GM19351 (cell line): ENCODE measurements at regions not wholly inside any gene's neighbourhood (a gene's known extent, or its start where the extent isn't known, plus 50 kb on each side); places are given as distances from the start of the nearest gene placed in this dataset.

ENCODE experiments used
- ATAC-seq: cut with Tn5 transposase; IDR thresholded peaks from one replicate; pipeline ENCODE4 v1.9.1; 2021; ENCODE audit warnings: mild to moderate bottlenecking, moderate library complexity; ENCODE audit not compliant: unreplicated experiment

- ATAC-seq, result no peak
These were observed 1314.1 kb upstream of the C9orf72 start for GRCh38 chr9:28887188-28887884.

DNA sequence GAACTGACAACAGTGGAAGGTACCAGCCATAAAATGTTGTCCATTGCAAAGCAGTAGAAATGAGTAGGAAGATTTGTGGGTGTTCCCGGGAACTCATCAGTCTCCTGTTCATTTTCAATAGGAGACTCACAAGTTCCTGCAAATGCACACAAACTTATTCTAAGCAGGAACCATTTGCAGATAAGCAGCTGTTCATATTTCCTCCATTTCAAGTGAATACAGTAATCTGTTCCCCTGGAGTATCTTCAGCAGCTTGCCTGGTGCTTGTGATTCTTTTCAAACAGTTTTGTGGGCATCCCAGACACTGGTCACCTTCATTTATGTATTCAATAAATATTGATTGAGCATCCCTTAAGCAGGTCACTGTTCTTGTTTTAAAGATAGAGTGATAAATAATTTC, 1315.5 kb upstream of the C9orf72 start:
- ATAC-seq, result no peak

GRCh38 chr9:28892538-28892937, 1319.3 kb upstream of the C9orf72 start:
- no peak for ATAC-seq

- ATAC-seq, result no peak
These were observed 1326.0 kb upstream of the C9orf72 start for GRCh38 chr9:28899267-28899666.

GRCh38 chr9:28899926-28900325, 1326.6 kb upstream of the C9orf72 start:
- no peak for ATAC-seq

GRCh38 chr9:28900406-28900805, 1327.1 kb upstream of the C9orf72 start:
- ATAC-seq, result no peak

- ATAC-seq, result no peak
These were observed 1336.2 kb upstream of the C9orf72 start for GRCh38 chr9:28909526-28909925.

DNA sequence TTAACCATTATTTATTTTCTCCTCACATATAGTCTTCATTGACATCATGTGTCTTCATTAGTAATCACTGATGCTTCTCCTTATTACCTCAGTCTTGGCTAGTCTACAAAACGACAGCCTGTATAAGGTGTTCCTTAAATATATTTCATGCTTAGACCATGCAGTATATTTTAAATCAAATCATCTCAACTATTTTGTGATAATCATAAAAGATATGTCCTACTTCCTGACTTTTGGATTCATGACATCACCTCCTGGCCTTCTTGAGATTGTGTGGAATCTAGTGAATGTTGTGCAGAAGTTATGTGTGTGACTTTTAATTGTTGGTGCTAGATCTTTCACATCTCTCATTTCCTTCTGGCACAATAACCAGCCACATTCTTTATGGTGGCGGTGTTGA, 1339.3 kb upstream of the C9orf72 start:
- ATAC-seq, result no peak

- ATAC-seq, result no peak
These were observed 1342.1 kb upstream of the C9orf72 start for GRCh38 chr9:28915202-28915930.

DNA sequence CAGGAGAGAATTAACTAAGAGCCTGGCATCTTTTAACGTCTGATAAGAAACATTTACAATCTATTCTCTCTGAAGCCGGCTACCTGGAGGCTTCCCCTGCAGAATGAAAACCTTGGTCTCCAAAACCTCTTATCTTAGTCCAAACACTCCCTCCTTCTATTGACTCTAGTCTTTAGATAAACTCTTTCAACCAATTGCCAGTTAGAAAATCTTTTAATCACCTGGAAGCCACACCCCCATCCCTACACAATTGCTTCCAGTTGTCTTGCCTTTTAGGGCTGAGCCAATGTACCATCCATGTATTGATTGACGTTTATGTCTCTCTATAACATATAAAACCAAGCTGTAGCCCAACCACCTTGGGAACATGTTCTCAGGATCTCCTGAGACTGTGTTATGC, 1343.1 kb upstream of the C9orf72 start:
- ATAC-seq, result no peak

DNA sequence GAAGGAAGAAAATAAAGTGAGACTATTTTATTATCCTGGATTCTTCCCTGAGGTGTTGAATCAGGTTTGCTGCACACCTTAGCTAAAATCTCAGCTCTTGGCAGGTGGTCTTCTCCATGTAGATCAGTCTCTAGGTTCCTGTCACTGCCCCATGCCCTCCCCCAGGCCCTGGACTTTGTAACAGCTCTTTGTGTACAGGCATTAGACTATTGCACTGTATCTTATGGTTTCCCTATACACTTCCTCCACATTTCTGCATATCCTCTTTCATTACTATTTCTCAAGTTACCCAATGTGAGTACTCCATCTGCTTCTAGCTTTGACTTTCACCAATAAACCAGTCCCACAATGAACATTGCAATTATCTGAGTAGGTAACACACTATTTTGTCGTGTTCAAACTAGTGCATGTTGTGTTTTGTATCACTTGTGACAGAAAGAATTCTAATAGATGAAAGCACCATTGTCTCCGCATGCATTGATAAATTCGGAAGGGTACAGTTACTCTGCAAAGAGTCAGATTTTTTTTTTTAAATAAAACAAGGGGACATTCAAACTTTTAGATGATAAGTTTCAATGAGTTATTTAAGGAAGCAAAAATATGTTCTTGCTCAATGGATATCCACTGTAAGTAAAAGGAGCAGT, 1348.7 kb upstream of the C9orf72 start:
- ATAC-seq, result no peak

GRCh38 chr9:28922891-28923290, 1349.6 kb upstream of the C9orf72 start:
- no peak for ATAC-seq

- ATAC-seq, result no peak
These were observed 1350.1 kb upstream of the C9orf72 start for GRCh38 chr9:28923351-28923750.

GRCh38 chr9:28925157-28925556, 1351.9 kb upstream of the C9orf72 start:
- no peak for ATAC-seq

DNA sequence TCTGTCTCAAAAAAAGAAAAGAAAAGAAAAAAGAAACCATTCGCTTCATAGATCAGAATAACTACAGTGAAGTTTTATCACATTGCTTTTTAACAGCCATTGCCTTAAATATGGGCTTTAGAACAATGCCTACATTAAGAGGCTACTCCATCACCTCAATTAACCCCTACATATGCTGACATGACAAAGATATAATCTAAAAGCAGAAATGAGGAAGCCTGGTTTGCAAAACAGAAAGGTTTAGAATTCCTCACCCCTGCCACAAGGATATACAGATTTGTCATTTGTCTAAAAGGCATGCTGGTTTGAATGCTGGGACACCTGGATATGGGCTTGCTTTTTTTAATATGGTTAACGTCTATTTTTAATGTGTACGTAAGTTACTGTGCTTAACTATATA, 1353.0 kb upstream of the C9orf72 start:
- ATAC-seq, result no peak

DNA sequence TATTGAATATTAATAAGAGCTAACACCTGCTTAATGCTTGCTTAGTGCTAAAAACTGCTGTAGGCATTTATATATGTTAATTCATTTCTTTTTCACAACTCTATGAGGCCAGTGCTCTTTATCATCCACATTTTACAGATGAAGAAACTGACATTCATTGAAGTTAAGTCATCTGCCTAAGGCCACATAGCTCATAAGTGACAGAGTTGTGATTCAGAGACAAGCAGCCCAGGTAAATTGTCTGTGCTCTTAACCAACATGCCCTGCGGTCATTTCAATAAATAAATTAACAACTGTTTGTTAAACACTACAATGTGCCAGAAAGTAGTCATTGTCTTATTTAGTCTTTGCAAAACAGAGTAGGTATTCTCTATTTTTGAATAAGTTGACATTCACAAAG, 1354.4 kb upstream of the C9orf72 start:
- no peak for ATAC-seq

DNA sequence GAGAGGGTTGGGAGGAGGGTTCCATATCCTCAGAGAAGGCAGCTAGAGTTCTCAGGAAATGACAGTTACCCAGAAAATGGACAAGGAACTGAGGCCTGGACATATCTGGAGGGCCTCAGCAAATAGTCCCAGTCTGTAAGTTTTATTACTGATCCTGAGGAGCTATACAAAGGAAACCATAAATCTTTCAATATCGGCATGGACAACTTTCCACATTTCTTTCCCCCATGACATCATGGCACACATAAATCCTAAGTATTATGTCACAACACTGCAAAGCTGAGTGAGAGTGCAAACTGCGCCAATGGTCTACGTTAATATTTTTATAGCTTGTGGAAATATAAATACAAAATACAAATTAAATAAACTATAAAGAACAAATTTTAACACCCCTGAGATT, 1356.2 kb upstream of the C9orf72 start:
- ATAC-seq, result no peak

DNA sequence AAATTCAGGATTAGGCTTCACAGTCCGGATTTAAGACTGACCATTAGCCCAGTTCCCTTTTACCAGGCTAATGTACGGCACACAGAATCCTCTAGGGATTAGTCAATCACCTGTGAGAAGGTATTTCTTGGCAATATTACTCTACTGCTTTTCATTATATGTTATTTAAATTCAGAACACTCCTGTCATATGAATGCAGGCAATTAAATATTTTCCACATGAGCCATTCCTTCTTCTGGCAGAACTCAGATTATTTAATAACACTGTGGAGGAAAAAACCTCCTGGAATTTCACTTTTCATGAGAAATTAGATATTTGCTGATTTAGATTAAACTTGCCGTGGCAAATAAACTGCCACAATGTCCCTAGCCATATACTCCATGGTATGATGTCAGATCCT, 1357.5 kb upstream of the C9orf72 start:
- no peak for ATAC-seq

DNA sequence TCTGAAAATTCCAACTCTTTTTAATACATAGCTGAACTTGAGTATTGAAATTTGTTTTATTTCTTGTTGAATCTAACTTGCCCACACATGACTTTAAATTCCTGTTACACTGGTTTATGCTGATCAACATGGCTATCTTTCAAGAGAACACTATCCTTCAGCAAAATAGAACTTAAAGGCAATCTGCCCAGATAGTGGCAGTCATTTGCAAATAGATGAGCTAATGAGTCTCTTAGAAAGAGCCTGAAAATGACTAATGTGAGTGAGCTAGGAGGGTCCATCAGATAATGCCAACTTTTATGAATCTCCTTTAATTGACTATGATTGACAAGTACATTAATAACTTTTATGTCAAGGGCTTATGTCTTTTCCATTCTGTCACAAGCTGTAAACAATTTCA, 1360.8 kb upstream of the C9orf72 start:
- ATAC-seq, result no peak

DNA sequence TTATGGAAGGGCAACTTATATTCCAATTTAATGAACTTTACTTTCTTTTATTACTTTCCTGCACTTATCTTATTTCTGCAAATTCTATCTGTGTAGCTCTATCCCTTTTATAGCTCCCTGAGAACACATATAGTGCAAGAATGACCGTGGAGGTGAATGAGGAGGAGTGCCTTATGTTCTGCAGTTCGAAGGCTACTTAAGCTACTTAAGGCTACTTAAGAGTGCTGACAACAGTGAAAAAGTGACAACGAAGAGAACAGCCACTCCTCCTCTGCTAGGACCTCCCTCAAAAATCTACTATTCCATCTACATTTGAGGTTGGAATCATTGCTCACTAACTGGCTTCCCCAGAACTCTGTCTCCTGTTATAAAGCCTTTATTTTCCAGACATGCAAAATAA, 1365.7 kb upstream of the C9orf72 start:
- no peak for ATAC-seq

- ATAC-seq, result no peak
These were observed 1368.6 kb upstream of the C9orf72 start for GRCh38 chr9:28941856-28942255.

DNA sequence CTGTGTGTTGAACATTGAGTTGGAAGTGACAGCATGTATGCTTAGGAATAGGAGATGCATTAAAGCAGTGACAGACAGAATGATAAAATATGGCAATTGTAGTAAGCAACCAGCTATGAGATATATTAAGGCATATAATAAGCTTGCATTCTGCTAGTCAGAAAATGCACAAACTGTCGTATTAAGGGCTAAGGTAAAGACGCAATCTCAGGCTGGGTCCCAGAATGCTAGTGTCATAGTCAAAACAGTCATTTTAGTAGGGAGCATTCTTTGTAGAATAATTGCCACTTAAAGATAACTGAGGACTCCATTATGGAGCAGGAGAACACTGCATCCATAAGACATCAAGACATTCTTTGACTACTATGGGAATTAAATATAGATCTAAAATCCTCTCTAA, 1369.7 kb upstream of the C9orf72 start:
- ATAC-seq, result no peak
